Nucleus accumbens (tissue), 56 donors: ENCODE measurements at regions not wholly inside any gene's neighbourhood (a gene's known extent, or its start where the extent isn't known, plus 50 kb on each side); places are given as distances from the start of the nearest gene placed in this dataset.

Source experiments
- DNase-seq, 56 donors: peaks; one replicate each; lab custom pipeline; 2025; lab: John Stamatoyannopoulos, UW

- no peak for DNase-seq
These were observed 121.7 kb downstream of the ZNF664 start for GRCh38 chr12:124094733-124095132.

- DNase-seq = no peak
These were observed 123.1 kb downstream of the ZNF664 start for GRCh38 chr12:124096109-124096508.

- DNase-seq = no peak
These were observed 123.9 kb downstream of the ZNF664 start for GRCh38 chr12:124096869-124097434.

GRCh38 chr12:124097701-124098100 is 124.7 kb downstream of the ZNF664 start:
- peak in 4 of 56 donors; percentile 1 to 19 (median 10) for DNase-seq

GRCh38 chr12:124098101-124098757 is 125.2 kb downstream of the ZNF664 start:
- DNase-seq = peak in 3 of 56 donors; percentile 2 to 24 (median 23)

GRCh38 chr12:124098887-124099286 is 125.9 kb downstream of the ZNF664 start:
- DNase-seq = peak in 37 of 56 donors; percentile 3 to 56 (median 34)

GRCh38 chr12:124099661-124100060 is 126.6 kb downstream of the ZNF664 start:
- no peak for DNase-seq

GRCh38 chr12:124100572-124101178 is 127.7 kb downstream of the ZNF664 start:
- no peak for DNase-seq

- DNase-seq = no peak
These were observed 132.5 kb downstream of the ZNF664 start for GRCh38 chr12:124105546-124105945.

- no peak for DNase-seq
These were observed 134.3 kb downstream of the ZNF664 start for GRCh38 chr12:124107351-124107750.

- no peak for DNase-seq
These were observed 136.7 kb downstream of the ZNF664 start for GRCh38 chr12:124109760-124110159.

- DNase-seq = no peak
These were observed 137.4 kb downstream of the ZNF664 start for GRCh38 chr12:124110372-124110883.

GRCh38 chr12:124111006-124111405 is 138.0 kb downstream of the ZNF664 start:
- DNase-seq = no peak

GRCh38 chr12:124114316-124114715 is 141.3 kb downstream of the ZNF664 start:
- DNase-seq = no peak

- DNase-seq = no peak
These were observed 142.5 kb downstream of the ZNF664 start for GRCh38 chr12:124115496-124115895.

- no peak for DNase-seq
These were observed 143.1 kb downstream of the ZNF664 start for GRCh38 chr12:124115976-124116690.

- DNase-seq = no peak
These were observed 147.7 kb downstream of the ZNF664 start for GRCh38 chr12:124120739-124121138.

- DNase-seq = no peak
These were observed 149.7 kb downstream of the ZNF664 start for GRCh38 chr12:124122722-124123121.

GRCh38 chr12:124123296-124124000 is 150.4 kb downstream of the ZNF664 start:
- DNase-seq = no peak

- DNase-seq = no peak
These were observed 152.3 kb downstream of the ZNF664 start for GRCh38 chr12:124125203-124125871.
